Neutrophil (primary cell): ENCODE measurements at regions not wholly inside any gene's neighbourhood (a gene's known extent, or its start where the extent isn't known, plus 50 kb on each side); places are given as distances from the start of the nearest gene placed in this dataset.

Experiments
- H3K27ac ChIP-seq: fragments of 200-600 bp; sonication (generic); 2 replicates; pipeline ENCODE4 v1.5.1; 2016; ENCODE audit warnings: mild to moderate bottlenecking, moderate library complexity
- H3K27me3 ChIP-seq: fragments of 200-600 bp; sonication (generic); 2 replicates; pipeline ENCODE4 v1.6.0; 2016; ENCODE audit warnings: mild to moderate bottlenecking
- H3K36me3 ChIP-seq: fragments of 200-600 bp; sonication (generic); 2 replicates; pipeline ENCODE4 v1.5.1; 2017
- H3K4me1 ChIP-seq, 2 experiments: fragments of 200-600 bp in 1 of 2; sonication (generic) in 1 of 2; 1 replicate in 1 of 2; 2 replicates in 1 of 2; pipeline versions ENCODE4 v1.5.1 to v1.6.1; 2013 to 2016; ENCODE audit warnings: low read depth in 1 of 2, low read length in 1 of 2, mild to moderate bottlenecking in 1 of 2, moderate library complexity in 1 of 2; ENCODE audit not compliant: control insufficient read depth in 1 of 2, insufficient read depth in 1 of 2
- H3K4me3 ChIP-seq, 2 experiments: fragments of 200-600 bp in 1 of 2; sonication (generic) in 1 of 2; 1 replicate in 1 of 2; 2 replicates in 1 of 2; pipeline ENCODE4 v1.5.1; 2013 to 2016; ENCODE audit warnings: low read depth in 1 of 2, low read length in 1 of 2, mild to moderate bottlenecking in 1 of 2, moderate library complexity in 1 of 2
- H3K9me3 ChIP-seq: fragments of 200-600 bp; sonication (generic); 2 replicates; pipeline ENCODE4 v1.5.1; 2016
- TF ChIP-seq, protein P1 (sequence below): fragments of 200-600 bp; sonication (generic); IDR thresholded peaks from 2 replicates; pipeline ENCODE4 v1.5.1; 2016; ENCODE audit warnings: antibody characterized with exemption

DNA sequence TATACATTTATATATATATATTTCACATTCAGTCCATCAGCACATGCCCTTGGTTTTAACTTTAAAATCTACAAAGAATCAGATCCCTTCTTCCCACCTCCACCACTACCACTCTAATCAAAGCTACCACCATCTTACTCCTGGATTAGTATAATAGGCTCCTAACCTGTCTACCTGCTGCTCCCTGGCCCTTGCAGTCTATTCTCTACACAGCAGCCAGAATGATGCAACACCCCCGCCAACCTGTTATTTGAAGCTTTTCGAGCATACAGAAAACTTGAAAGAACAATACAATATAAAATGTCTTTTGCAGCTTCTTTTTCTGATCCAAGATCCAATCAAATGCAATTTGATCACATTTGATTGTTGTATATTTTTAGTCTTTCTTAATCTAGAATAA lies 165.9 kb upstream of the HMGA2 start:
- H3K4me1 ChIP-seq, result no peaks in the 10 kb centered on the region
- TF ChIP-seq, protein P1, sequence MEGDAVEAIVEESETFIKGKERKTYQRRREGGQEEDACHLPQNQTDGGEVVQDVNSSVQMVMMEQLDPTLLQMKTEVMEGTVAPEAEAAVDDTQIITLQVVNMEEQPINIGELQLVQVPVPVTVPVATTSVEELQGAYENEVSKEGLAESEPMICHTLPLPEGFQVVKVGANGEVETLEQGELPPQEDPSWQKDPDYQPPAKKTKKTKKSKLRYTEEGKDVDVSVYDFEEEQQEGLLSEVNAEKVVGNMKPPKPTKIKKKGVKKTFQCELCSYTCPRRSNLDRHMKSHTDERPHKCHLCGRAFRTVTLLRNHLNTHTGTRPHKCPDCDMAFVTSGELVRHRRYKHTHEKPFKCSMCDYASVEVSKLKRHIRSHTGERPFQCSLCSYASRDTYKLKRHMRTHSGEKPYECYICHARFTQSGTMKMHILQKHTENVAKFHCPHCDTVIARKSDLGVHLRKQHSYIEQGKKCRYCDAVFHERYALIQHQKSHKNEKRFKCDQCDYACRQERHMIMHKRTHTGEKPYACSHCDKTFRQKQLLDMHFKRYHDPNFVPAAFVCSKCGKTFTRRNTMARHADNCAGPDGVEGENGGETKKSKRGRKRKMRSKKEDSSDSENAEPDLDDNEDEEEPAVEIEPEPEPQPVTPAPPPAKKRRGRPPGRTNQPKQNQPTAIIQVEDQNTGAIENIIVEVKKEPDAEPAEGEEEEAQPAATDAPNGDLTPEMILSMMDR, result no peak
- H3K27ac ChIP-seq, result no peak overlapping the region

DNA sequence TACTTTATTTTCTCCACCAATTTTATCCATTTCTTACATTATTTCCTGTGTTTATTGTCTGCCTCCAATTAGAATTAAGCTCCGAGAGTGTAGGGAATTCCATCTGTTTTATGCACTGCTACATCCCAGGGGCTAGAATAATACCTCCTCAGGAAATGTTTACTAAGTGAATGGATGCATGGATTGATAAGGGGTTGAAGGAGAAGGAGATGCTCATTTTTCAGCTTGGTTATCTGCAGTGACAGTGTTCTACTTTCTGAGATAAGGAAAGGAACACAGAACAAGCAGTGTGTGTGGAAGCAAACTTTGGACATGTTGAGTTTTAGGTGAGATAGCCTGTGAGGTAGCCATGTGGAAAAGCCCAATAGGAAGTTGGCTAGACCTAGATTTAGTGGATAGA lies 164.6 kb upstream of the HMGA2 start:
- Histone ChIP-seq H3K27me3 (peaks cover 15% of the 10 kb centered on the region), H3K4me3 (no peak overlapping the region), H3K36me3 (no peaks in the 10 kb centered on the region), H3K4me1 (no peaks in the 10 kb centered on the region), H3K27ac (no peak overlapping the region), H3K9me3 (no peaks in the 10 kb centered on the region)
- TF ChIP-seq, protein P1, result no peak

More for the DNA sequence above, 165.9 kb upstream of the HMGA2 start:
- Histone ChIP-seq H3K36me3 (no peaks in the 10 kb centered on the region), H3K27me3 (peaks cover 15% of the 10 kb centered on the region), H3K4me3 (no peak overlapping the region), H3K9me3 (no peaks in the 10 kb centered on the region)

GRCh38 chr12:65660096-65660495 lies 164.2 kb upstream of the HMGA2 start:
- Histone ChIP-seq H3K4me1 (no peaks in the 10 kb centered on the region), H3K4me3 (no peak overlapping the region), H3K27me3 (peaks cover 15% of the 10 kb centered on the region), H3K9me3 (no peaks in the 10 kb centered on the region), H3K36me3 (no peaks in the 10 kb centered on the region), H3K27ac (no peak overlapping the region)
- TF ChIP-seq, protein P1, result no peak

DNA sequence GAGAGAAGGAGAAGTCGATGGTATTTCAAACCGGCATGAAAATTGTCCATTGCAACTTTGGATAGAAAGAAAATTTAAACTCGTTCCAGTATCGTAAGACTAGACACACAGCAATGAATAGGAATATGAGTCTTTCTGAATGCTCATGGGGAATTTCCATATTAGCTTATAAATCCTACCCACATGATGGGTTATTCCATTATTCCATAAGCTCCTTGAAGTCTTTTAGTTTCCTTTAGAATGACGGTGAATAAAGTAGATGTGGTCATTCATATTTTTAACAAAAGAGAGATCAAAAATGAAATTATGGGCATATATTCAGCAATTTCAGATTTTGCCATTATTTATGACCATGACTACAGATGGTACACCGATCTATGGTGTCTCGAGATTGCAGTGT lies 163.4 kb upstream of the HMGA2 start:
- no peaks in the 10 kb centered on the region for H3K4me1 ChIP-seq
- H3K4me3 ChIP-seq, result no peak overlapping the region
- peaks cover 15% of the 10 kb centered on the region for H3K27me3 ChIP-seq
- H3K36me3 ChIP-seq, result no peaks in the 10 kb centered on the region
- TF ChIP-seq, protein P1, result no peak
- no peaks in the 10 kb centered on the region for H3K9me3 ChIP-seq
- no peak overlapping the region for H3K27ac ChIP-seq

DNA sequence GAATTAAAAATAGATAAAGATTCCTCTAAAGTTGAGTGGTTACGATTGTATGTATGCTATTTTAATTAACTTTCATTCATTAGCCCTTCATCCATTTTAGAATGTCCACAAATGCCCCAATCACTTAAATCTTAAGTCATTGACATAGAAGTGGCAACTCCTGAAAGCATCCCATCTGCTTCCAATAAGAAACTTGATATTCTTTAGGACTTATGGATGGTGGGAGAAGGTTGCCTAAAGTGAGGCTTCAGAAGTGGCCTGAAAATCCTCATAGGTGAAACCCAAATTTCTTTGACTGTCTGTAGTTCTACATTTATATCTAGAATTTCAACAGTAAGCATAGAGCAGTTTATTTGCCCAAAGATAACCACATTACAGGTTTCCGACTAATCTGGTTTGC lies 161.7 kb upstream of the HMGA2 start:
- no peaks in the 10 kb centered on the region for H3K9me3 ChIP-seq
- TF ChIP-seq, protein P1, result no peak
- H3K4me3 ChIP-seq, result no peak overlapping the region
- H3K4me1 ChIP-seq, result no peaks in the 10 kb centered on the region
- H3K27ac ChIP-seq, result no peak overlapping the region
- peaks cover 15% of the 10 kb centered on the region for H3K27me3 ChIP-seq
- no peaks in the 10 kb centered on the region for H3K36me3 ChIP-seq

- TF ChIP-seq, protein P1, result no peak
- no peak overlapping the region for H3K4me3 ChIP-seq
- no peaks in the 10 kb centered on the region for H3K36me3 ChIP-seq
- no peaks in the 10 kb centered on the region for H3K4me1 ChIP-seq
- no peaks in the 10 kb centered on the region for H3K9me3 ChIP-seq
- peaks cover 15% of the 10 kb centered on the region for H3K27me3 ChIP-seq
- no peak overlapping the region for H3K27ac ChIP-seq
Observed at GRCh38 chr12:65663097-65663496, 161.2 kb upstream of the HMGA2 start.
